ENCODE measurements at regions not wholly inside any gene's neighbourhood (a gene's known extent, or its start where the extent isn't known, plus 50 kb on each side); places are given as distances from the start of the nearest gene placed in this dataset.

DNA sequence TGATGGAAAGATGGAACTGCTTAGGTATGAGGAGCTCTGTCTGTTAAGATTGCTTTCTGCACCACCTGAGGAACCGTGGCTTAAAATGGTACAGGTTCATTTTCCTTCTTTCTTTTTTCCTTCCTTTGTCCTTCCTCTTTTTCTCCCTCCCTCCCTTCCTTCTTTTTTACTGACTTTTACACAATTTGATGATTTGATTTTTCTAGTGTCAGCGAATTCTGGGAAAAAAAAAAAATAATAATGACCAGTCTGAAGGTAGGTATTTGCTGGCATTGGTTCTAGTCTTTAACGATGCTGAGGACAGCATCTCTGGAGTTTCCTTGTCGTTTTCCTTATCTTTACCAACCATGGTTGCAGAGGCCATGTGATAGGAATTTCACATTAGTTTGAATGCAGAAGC is 613.5 kb downstream of the EDEM1 start:
- H3K9me3 ChIP-seq (ENCODE audit: insufficient read depth, low read length, severe bottlenecking) = no peaks in the 10 kb centered on the region
- H3K4me3 ChIP-seq (ENCODE audit: low read depth in 1 of 2, low read length in 2 of 2) = no peak overlapping the region
- no peaks in the 10 kb centered on the region for H3K36me3 ChIP-seq (ENCODE audit: insufficient read depth, low read length)
- no peaks in the 10 kb centered on the region for H3K4me1 ChIP-seq (ENCODE audit: insufficient read depth, low read length)
- no peak overlapping the region for H3K27ac ChIP-seq (ENCODE audit: low read length)
- no peak overlapping the region for H2AFZ ChIP-seq (ENCODE audit: low read depth, low read length)
- H3K4me2 ChIP-seq (ENCODE audit: insufficient read depth, low read length) = no peak overlapping the region
- no peaks in the 10 kb centered on the region for H3K27me3 ChIP-seq (ENCODE audit: insufficient read depth, low read length, poor library complexity)
- TF ChIP-seq EZH2 (IDR thresholded peaks at IDR 0.05; ENCODE audit: borderline replicate concordance, low read depth, low read length, severe bottlenecking) = no peak
- TF ChIP-seq, protein P1, sequence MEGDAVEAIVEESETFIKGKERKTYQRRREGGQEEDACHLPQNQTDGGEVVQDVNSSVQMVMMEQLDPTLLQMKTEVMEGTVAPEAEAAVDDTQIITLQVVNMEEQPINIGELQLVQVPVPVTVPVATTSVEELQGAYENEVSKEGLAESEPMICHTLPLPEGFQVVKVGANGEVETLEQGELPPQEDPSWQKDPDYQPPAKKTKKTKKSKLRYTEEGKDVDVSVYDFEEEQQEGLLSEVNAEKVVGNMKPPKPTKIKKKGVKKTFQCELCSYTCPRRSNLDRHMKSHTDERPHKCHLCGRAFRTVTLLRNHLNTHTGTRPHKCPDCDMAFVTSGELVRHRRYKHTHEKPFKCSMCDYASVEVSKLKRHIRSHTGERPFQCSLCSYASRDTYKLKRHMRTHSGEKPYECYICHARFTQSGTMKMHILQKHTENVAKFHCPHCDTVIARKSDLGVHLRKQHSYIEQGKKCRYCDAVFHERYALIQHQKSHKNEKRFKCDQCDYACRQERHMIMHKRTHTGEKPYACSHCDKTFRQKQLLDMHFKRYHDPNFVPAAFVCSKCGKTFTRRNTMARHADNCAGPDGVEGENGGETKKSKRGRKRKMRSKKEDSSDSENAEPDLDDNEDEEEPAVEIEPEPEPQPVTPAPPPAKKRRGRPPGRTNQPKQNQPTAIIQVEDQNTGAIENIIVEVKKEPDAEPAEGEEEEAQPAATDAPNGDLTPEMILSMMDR (IDR thresholded peaks at IDR 0.05; ENCODE audit: borderline replicate concordance, extremely low read depth, low read length, poor library complexity, severe bottlenecking) = no peak
- H3K9ac ChIP-seq (ENCODE audit: low read depth, low read length) = no peak overlapping the region
- H3K79me2 ChIP-seq (ENCODE audit: insufficient read depth, low read length) = no peaks in the 10 kb centered on the region
- H4K20me1 ChIP-seq (ENCODE audit: insufficient read depth, low read length) = no peaks in the 10 kb centered on the region
- ATAC-seq (ENCODE audit: insufficient read depth, low read depth) = no peak
- DNase-seq = no peak

DNA sequence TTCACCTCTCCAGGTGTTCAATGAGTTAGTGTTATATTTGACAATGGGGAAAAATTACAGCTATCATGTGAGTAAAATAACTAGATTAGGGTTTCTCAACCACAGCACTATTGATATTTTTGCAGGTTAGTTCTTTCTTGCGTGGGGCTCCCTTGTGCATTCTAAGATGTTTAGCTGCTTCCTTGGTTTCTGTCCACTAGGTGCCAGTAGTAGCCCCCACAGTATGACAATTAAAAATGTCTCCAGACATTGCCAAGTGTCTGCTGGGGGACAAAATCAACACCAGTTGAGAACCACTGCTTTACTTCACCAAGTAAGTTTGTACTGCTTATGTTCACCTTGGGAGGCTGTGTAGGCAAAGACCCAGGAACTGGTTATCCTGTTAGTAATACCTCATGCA is 618.7 kb downstream of the EDEM1 start:
- Histone ChIP-seq H4K20me1 (ENCODE audit: insufficient read depth, low read length) (no peaks in the 10 kb centered on the region), H3K9me3 (ENCODE audit: insufficient read depth, low read length, severe bottlenecking) (no peaks in the 10 kb centered on the region), H3K4me3 (ENCODE audit: low read depth in 1 of 2, low read length in 2 of 2) (no peak overlapping the region), H3K27ac (ENCODE audit: low read length) (no peak overlapping the region), H3K4me1 (ENCODE audit: insufficient read depth, low read length) (no peaks in the 10 kb centered on the region), H3K36me3 (ENCODE audit: insufficient read depth, low read length) (no peaks in the 10 kb centered on the region), H3K27me3 (ENCODE audit: insufficient read depth, low read length, poor library complexity) (peaks cover 5% of the 10 kb centered on the region), H2AFZ (ENCODE audit: low read depth, low read length) (no peak overlapping the region), H3K79me2 (ENCODE audit: insufficient read depth, low read length) (no peaks in the 10 kb centered on the region), H3K9ac (ENCODE audit: low read depth, low read length) (no peak overlapping the region), H3K4me2 (ENCODE audit: insufficient read depth, low read length) (no peak overlapping the region)
- ATAC-seq (ENCODE audit: insufficient read depth, low read depth) (no peak), DNase-seq (no peak)
- no peak for TF ChIP-seq EZH2 (IDR thresholded peaks at IDR 0.05; ENCODE audit: borderline replicate concordance, low read depth, low read length, severe bottlenecking)
- TF ChIP-seq, protein P1 (IDR thresholded peaks at IDR 0.05; ENCODE audit: borderline replicate concordance, extremely low read depth, low read length, poor library complexity, severe bottlenecking) = no peak

DNA sequence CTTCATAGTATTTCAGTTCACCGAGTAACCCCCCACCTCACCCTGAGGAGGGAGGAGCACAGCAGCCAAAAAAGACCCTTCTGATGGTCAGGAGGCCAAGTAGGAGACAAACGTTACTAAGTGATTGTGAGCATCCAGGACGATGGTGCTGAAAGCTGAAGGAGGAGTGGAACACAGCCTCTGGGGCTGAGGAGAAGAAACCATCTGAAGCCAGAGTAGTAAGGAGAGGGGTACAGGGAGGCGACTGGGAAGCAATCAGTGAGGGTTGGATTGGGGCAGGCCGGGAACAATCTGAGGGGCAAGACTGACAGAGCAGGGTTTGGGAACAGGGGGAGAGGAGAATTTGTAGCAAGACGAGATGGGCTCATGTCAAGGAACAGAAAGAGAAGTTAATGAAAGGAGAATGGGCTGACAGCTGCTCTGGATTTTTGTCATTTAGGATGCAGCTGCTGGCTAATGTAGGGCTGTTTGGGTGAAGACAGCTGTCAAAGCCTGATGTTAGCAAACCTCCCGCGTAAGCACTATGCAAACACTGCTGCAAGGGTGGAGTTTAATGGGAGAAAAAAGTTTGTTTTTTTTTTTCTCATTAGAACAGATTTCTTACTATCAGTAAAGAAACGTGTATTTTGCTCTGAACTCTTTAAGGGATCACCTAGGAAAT is 622.2 kb downstream of the EDEM1 start:
- H3K9me3 ChIP-seq (ENCODE audit: insufficient read depth, low read length, severe bottlenecking) = no peaks in the 10 kb centered on the region
- H3K36me3 ChIP-seq (ENCODE audit: insufficient read depth, low read length) = no peaks in the 10 kb centered on the region
- H3K79me2 ChIP-seq (ENCODE audit: insufficient read depth, low read length) = no peaks in the 10 kb centered on the region
- H3K27ac ChIP-seq (ENCODE audit: low read length) = no peak overlapping the region
- H3K27me3 ChIP-seq (ENCODE audit: insufficient read depth, low read length, poor library complexity) = peaks cover 5% of the 10 kb centered on the region
- DNase-seq = no peak
- H3K4me3 ChIP-seq (ENCODE audit: low read depth in 1 of 2, low read length in 2 of 2) = no peak overlapping the region
- no peak overlapping the region for H3K4me2 ChIP-seq (ENCODE audit: insufficient read depth, low read length)
- H4K20me1 ChIP-seq (ENCODE audit: insufficient read depth, low read length) = no peaks in the 10 kb centered on the region
- TF ChIP-seq, protein P1 (IDR thresholded peaks at IDR 0.05; ENCODE audit: borderline replicate concordance, extremely low read depth, low read length, poor library complexity, severe bottlenecking) = no peak
- no peak for TF ChIP-seq EZH2 (IDR thresholded peaks at IDR 0.05; ENCODE audit: borderline replicate concordance, low read depth, low read length, severe bottlenecking)
- H3K4me1 ChIP-seq (ENCODE audit: insufficient read depth, low read length) = no peaks in the 10 kb centered on the region
- H3K9ac ChIP-seq (ENCODE audit: low read depth, low read length) = no peak overlapping the region
- H2AFZ ChIP-seq (ENCODE audit: low read depth, low read length) = no peak overlapping the region
- ATAC-seq (ENCODE audit: insufficient read depth, low read depth) = no peak

Measured in DND-41 (cell line).